ENCODE measurements at regions not wholly inside any gene's neighbourhood (a gene's known extent, or its start where the extent isn't known, plus 50 kb on each side); places are given as distances from the start of the nearest gene placed in this dataset.

GRCh38 chr4:169807934-169808509, 50.3 kb upstream of the HPF1 start:
- no peak for TF ChIP-seq CTCF (IDR thresholded peaks at IDR 0.05)
- Mint-ChIP-seq H3K36me3 (ENCODE audit: low read depth) (no peaks in the 10 kb centered on the region), H3K27ac (no peak overlapping the region), H3K4me1 (ENCODE audit: low read depth) (no peaks in the 10 kb centered on the region), H3K9me3 (no peaks in the 10 kb centered on the region), H3K27me3 (no peaks in the 10 kb centered on the region), H3K4me3 (no peak overlapping the region)
- DNase-seq (no peak), ATAC-seq (no peak)
- intact Hi-C loops (cut with micrococcal nuclease): no loop called here
- ChIA-PET CTCF (interaction anchor here (1.0 kb wide), 1 partner anchor 16 kb away, joined by 3 read pairs; no protein-coding TSS in a partner anchor), POLR2A (no interaction called here)

All from activated CD8-positive, alpha-beta T cell treated with anti-CD3 and anti-CD28 coated beads for 36 hours (primary cell).